SK-N-SH treated with all-trans-retinoic acid at 6 μM for 48 hours (cell line): ENCODE measurements at regions not wholly inside any gene's neighbourhood (a gene's known extent, or its start where the extent isn't known, plus 50 kb on each side); places are given as distances from the start of the nearest gene placed in this dataset.

Experiments
- ATAC-seq: fragments of 200-7000 bp; cut with Tn5 transposase; 3 replicates; pipeline ENCODE4 v1.9.1; 2020; ENCODE audit warnings: mild to moderate bottlenecking, moderate library complexity
- ARNTL ChIP-seq: fragments of 450-650 bp; formaldehyde crosslinking; IDR thresholded peaks from 2 replicates; pipeline ENCODE4 v1.5.0; 2020; ENCODE audit warnings: low read depth, mild to moderate bottlenecking, moderate library complexity, borderline replicate concordance
- BACH2 ChIP-seq: fragments of 250-450 bp; sonication (Bioruptor Pico); IDR thresholded peaks from 2 replicates; pipeline ENCODE4 v1.9.0; 2021; ENCODE audit warnings: mild to moderate bottlenecking, borderline replicate concordance
- CSDC2 ChIP-seq: fragments of 250-450 bp; sonication (Bioruptor Pico); IDR thresholded peaks from 2 replicates; pipeline ENCODE4 v1.5.0; 2020; ENCODE audit warnings: mild to moderate bottlenecking, moderate library complexity
- ESRRG ChIP-seq: fragments of 250-450 bp; sonication (Bioruptor Pico); IDR thresholded peaks from 2 replicates; pipeline ENCODE4 v1.6.1; 2021; ENCODE audit warnings: mild to moderate bottlenecking
- GLIS3 ChIP-seq: fragments of 250-450 bp; sonication (Bioruptor Pico); IDR thresholded peaks from 2 replicates; pipeline ENCODE4 v1.5.0; 2020; ENCODE audit warnings: mild to moderate bottlenecking, moderate library complexity
- ISL1 ChIP-seq: fragments of 250-450 bp; sonication (Bioruptor Pico); IDR thresholded peaks from 2 replicates; pipeline ENCODE4 v2.1.2; 2022; ENCODE audit warnings: mild to moderate bottlenecking, moderate library complexity
- PPARA ChIP-seq: fragments of 250-450 bp; sonication (Bioruptor Pico); IDR thresholded peaks from 2 replicates; pipeline ENCODE4 v1.5.0; 2020; ENCODE audit warnings: mild to moderate bottlenecking, borderline replicate concordance
- RARB ChIP-seq: fragments of 250-450 bp; sonication (Bioruptor Pico); IDR thresholded peaks from 2 replicates; pipeline ENCODE4 v1.8.0; 2021; ENCODE audit warnings: mild to moderate bottlenecking, moderate library complexity
- SNAI2 ChIP-seq: fragments of 250-450 bp; sonication (Bioruptor Pico); IDR thresholded peaks from 2 replicates; pipeline ENCODE4 v1.5.0; 2020; ENCODE audit warnings: mild to moderate bottlenecking, moderate library complexity
- TOX ChIP-seq: fragments of 250-450 bp; sonication (Bioruptor Pico); IDR thresholded peaks from 2 replicates; pipeline ENCODE4 v1.8.0; 2021; ENCODE audit warnings: mild to moderate bottlenecking, moderate library complexity, borderline replicate concordance
- ZC3H10 ChIP-seq: fragments of 250-450 bp; sonication (Bioruptor Pico); IDR thresholded peaks from 2 replicates; pipeline ENCODE4 v1.5.1; 2021; ENCODE audit warnings: mild to moderate bottlenecking, moderate library complexity
- ZFP3 ChIP-seq: fragments of 250-450 bp; sonication (Bioruptor Pico); IDR thresholded peaks from 2 replicates; pipeline ENCODE4 v1.5.0; 2020; ENCODE audit warnings: mild to moderate bottlenecking, moderate library complexity
- ZNF565 ChIP-seq: fragments of 450-650 bp; formaldehyde crosslinking; conservative IDR thresholded peaks from 2 replicates; pipeline ENCODE4 v1.5.0; 2020; ENCODE audit warnings: low read depth, mild to moderate bottlenecking, moderate library complexity
- ZNF70 ChIP-seq: fragments of 450-650 bp; formaldehyde crosslinking; IDR thresholded peaks from 2 replicates; pipeline ENCODE4 v1.5.0; 2020; ENCODE audit warnings: mild to moderate bottlenecking, moderate library complexity
- ZNF8 ChIP-seq: fragments of 450-650 bp; formaldehyde crosslinking; IDR thresholded peaks from 2 replicates; pipeline ENCODE4 v1.5.0; 2020; ENCODE audit warnings: mild to moderate bottlenecking, moderate library complexity
- TF ChIP-seq, protein P1 (sequence below): fragments of 250-450 bp; sonication (Bioruptor Pico); IDR thresholded peaks from 2 replicates; pipeline ENCODE4 v1.5.1; 2021; ENCODE audit warnings: mild to moderate bottlenecking, moderate library complexity
- TF ChIP-seq, protein P2 (sequence below): fragments of 250-450 bp; sonication (Bioruptor Pico); IDR thresholded peaks from 2 replicates; pipeline ENCODE4 v1.8.0; 2020; ENCODE audit warnings: mild to moderate bottlenecking, moderate library complexity, borderline replicate concordance
- TF ChIP-seq, protein P3 (sequence below): fragments of 250-450 bp; sonication (Bioruptor Pico); IDR thresholded peaks from 2 replicates; pipeline ENCODE4 v1.5.1; 2020; ENCODE audit warnings: low read depth, mild to moderate bottlenecking, moderate library complexity
- TF ChIP-seq, protein P4 (sequence below): fragments of 250-450 bp; sonication (Bioruptor Pico); IDR thresholded peaks from 2 replicates; pipeline ENCODE4 v1.8.0; 2021; ENCODE audit warnings: low read depth, mild to moderate bottlenecking, moderate library complexity, borderline replicate concordance
- TF ChIP-seq, protein P5 (sequence below): fragments of 250-450 bp; sonication (Bioruptor Pico); IDR thresholded peaks from 2 replicates; pipeline ENCODE4 v1.5.0; 2020; ENCODE audit warnings: mild to moderate bottlenecking, moderate library complexity

DNA sequence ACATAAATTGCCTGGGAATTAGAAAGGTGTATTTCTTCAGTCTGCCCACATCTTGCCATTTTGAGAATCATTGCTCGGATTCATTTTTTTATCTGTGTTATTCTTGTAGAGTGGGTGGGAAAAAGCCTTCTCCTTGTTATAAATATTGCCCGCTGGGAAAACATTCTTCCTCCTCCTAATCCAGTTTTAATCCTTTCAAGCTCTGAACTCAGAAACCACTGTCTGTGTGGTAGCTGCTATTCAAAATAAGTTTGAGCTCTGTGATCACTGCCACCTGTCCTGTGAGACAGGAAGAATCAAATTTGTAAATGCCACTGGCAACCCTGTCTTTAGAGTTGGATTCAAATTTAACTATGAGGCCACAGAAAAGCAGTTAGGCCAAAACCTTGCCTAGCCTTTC is 1875.2 kb upstream of the PIK3C3 start:
- no peak for ATAC-seq
- TF ChIP-seq GLIS3 (CRISPR knock-in tag): no peak
- TF ChIP-seq TOX (CRISPR knock-in tag): no peak
- TF ChIP-seq SNAI2 (CRISPR knock-in tag): no peak
- TF ChIP-seq ISL1 (CRISPR knock-in tag): no peak
- TF ChIP-seq, protein P1, sequence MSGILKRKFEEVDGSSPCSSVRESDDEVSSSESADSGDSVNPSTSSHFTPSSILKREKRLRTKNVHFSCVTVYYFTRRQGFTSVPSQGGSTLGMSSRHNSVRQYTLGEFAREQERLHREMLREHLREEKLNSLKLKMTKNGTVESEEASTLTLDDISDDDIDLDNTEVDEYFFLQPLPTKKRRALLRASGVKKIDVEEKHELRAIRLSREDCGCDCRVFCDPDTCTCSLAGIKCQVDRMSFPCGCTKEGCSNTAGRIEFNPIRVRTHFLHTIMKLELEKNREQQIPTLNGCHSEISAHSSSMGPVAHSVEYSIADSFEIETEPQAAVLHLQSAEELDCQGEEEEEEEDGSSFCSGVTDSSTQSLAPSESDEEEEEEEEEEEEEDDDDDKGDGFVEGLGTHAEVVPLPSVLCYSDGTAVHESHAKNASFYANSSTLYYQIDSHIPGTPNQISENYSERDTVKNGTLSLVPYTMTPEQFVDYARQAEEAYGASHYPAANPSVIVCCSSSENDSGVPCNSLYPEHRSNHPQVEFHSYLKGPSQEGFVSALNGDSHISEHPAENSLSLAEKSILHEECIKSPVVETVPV (CRISPR knock-in tag): no peak
- no peak for TF ChIP-seq ZNF8 (CRISPR knock-in tag)
- TF ChIP-seq, protein P2, sequence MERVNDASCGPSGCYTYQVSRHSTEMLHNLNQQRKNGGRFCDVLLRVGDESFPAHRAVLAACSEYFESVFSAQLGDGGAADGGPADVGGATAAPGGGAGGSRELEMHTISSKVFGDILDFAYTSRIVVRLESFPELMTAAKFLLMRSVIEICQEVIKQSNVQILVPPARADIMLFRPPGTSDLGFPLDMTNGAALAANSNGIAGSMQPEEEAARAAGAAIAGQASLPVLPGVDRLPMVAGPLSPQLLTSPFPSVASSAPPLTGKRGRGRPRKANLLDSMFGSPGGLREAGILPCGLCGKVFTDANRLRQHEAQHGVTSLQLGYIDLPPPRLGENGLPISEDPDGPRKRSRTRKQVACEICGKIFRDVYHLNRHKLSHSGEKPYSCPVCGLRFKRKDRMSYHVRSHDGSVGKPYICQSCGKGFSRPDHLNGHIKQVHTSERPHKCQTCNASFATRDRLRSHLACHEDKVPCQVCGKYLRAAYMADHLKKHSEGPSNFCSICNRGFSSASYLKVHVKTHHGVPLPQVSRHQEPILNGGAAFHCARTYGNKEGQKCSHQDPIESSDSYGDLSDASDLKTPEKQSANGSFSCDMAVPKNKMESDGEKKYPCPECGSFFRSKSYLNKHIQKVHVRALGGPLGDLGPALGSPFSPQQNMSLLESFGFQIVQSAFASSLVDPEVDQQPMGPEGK (CRISPR knock-in tag): no peak
- no peak for TF ChIP-seq CSDC2 (CRISPR knock-in tag)
- TF ChIP-seq, protein P3, sequence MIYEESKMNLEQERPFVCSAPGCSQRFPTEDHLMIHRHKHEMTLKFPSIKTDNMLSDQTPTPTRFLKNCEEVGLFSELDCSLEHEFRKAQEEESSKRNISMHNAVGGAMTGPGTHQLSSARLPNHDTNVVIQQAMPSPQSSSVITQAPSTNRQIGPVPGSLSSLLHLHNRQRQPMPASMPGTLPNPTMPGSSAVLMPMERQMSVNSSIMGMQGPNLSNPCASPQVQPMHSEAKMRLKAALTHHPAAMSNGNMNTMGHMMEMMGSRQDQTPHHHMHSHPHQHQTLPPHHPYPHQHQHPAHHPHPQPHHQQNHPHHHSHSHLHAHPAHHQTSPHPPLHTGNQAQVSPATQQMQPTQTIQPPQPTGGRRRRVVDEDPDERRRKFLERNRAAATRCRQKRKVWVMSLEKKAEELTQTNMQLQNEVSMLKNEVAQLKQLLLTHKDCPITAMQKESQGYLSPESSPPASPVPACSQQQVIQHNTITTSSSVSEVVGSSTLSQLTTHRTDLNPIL (CRISPR knock-in tag): no peak
- no peak for TF ChIP-seq ZC3H10 (CRISPR knock-in tag)
- TF ChIP-seq RARB (CRISPR knock-in tag): no peak

DNA sequence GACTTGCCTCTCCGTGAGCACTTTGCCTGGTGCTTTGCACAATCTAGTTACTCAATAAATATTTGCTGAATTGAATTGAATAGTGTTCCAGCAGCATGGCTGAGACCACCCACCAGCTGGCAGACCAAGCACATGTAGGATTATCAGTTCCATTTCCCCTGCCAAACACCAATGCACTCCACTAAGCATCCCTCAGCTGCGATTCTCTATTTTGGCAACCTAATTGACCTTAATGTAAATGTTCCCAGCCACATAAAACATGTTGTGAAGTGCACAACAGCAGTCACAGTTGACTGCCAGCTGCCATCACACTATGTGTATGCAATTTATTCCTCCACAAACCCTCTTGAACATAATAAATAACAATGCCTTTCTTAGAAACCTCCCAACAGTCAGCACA is 1879.4 kb upstream of the PIK3C3 start:
- no peak for ATAC-seq
- TF ChIP-seq ISL1 (CRISPR knock-in tag): no peak
- TF ChIP-seq ZC3H10 (CRISPR knock-in tag): no peak
- TF ChIP-seq TOX (CRISPR knock-in tag): no peak
- TF ChIP-seq ZNF8 (CRISPR knock-in tag): no peak
- TF ChIP-seq CSDC2 (CRISPR knock-in tag): no peak
- TF ChIP-seq, protein P3 (CRISPR knock-in tag): no peak
- TF ChIP-seq, protein P2 (CRISPR knock-in tag): no peak
- no peak for TF ChIP-seq SNAI2 (CRISPR knock-in tag)
- no peak for TF ChIP-seq ESRRG (CRISPR knock-in tag)
- TF ChIP-seq PPARA (CRISPR knock-in tag): no peak
- TF ChIP-seq, protein P1 (CRISPR knock-in tag): no peak
- TF ChIP-seq GLIS3 (CRISPR knock-in tag): no peak
- no peak for TF ChIP-seq RARB (CRISPR knock-in tag)
- no peak for TF ChIP-seq ARNTL
- no peak for TF ChIP-seq ZFP3
- TF ChIP-seq, protein P4, sequence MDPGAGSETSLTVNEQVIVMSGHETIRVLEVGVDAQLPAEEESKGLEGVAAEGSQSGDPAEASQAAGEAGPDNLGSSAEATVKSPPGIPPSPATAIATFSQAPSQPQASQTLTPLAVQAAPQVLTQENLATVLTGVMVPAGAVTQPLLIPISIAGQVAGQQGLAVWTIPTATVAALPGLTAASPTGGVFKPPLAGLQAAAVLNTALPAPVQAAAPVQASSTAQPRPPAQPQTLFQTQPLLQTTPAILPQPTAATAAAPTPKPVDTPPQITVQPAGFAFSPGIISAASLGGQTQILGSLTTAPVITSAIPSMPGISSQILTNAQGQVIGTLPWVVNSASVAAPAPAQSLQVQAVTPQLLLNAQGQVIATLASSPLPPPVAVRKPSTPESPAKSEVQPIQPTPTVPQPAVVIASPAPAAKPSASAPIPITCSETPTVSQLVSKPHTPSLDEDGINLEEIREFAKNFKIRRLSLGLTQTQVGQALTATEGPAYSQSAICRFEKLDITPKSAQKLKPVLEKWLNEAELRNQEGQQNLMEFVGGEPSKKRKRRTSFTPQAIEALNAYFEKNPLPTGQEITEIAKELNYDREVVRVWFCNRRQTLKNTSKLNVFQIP: no peak
- TF ChIP-seq BACH2 (CRISPR knock-in tag): no peak
- no peak for TF ChIP-seq ZNF565 (CRISPR knock-in tag)

DNA sequence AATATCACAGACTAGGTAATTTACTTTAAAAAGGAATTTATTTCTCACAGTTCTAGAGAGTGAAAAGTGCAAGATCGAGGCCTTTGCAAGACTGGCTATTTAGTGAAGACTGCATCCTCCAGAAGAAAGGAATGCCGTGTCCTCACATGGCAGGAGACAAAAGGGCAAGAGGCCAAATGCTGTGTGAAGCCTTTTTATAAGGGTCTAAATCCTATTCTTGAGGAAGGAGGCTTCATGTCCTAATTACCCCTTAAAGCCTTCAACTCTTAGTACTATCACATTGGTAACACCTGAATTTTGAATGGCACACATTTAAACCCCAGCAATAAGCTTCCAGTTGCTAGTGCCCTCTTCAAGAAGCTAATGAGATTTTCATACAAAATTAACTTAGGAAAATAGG is 1882.3 kb upstream of the PIK3C3 start:
- ATAC-seq: no peak
- TF ChIP-seq RARB (CRISPR knock-in tag): no peak
- TF ChIP-seq, protein P2 (CRISPR knock-in tag): no peak
- TF ChIP-seq BACH2 (CRISPR knock-in tag): no peak
- TF ChIP-seq TOX (CRISPR knock-in tag): no peak
- no peak for TF ChIP-seq CSDC2 (CRISPR knock-in tag)
- no peak for TF ChIP-seq ISL1 (CRISPR knock-in tag)
- TF ChIP-seq ZNF8 (CRISPR knock-in tag): no peak
- TF ChIP-seq, protein P5, sequence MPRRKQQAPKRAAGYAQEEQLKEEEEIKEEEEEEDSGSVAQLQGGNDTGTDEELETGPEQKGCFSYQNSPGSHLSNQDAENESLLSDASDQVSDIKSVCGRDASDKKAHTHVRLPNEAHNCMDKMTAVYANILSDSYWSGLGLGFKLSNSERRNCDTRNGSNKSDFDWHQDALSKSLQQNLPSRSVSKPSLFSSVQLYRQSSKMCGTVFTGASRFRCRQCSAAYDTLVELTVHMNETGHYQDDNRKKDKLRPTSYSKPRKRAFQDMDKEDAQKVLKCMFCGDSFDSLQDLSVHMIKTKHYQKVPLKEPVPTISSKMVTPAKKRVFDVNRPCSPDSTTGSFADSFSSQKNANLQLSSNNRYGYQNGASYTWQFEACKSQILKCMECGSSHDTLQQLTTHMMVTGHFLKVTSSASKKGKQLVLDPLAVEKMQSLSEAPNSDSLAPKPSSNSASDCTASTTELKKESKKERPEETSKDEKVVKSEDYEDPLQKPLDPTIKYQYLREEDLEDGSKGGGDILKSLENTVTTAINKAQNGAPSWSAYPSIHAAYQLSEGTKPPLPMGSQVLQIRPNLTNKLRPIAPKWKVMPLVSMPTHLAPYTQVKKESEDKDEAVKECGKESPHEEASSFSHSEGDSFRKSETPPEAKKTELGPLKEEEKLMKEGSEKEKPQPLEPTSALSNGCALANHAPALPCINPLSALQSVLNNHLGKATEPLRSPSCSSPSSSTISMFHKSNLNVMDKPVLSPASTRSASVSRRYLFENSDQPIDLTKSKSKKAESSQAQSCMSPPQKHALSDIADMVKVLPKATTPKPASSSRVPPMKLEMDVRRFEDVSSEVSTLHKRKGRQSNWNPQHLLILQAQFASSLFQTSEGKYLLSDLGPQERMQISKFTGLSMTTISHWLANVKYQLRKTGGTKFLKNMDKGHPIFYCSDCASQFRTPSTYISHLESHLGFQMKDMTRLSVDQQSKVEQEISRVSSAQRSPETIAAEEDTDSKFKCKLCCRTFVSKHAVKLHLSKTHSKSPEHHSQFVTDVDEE: no peak
- TF ChIP-seq ZNF70 (CRISPR knock-in tag): no peak
